Osteoblast (primary cell): ENCODE measurements at regions not wholly inside any gene's neighbourhood (a gene's known extent, or its start where the extent isn't known, plus 50 kb on each side); places are given as distances from the start of the nearest gene placed in this dataset.

Experiments
- DNase-seq: peaks from one replicate; pipeline ENCODE4 v3.0.0; 2011; ENCODE audit warnings: low spot score, mixed read lengths; ENCODE audit not compliant: insufficient read length; ENCODE audit errors: missing footprints
- H2AFZ ChIP-seq: 2 replicates; pipeline ENCODE4 v1.6.0; 2011; ENCODE audit warnings: mild to moderate bottlenecking, low read length
- H3K27ac ChIP-seq: 2 replicates; pipeline ENCODE4 v1.5.1; 2011; ENCODE audit warnings: mild to moderate bottlenecking, low read depth, low read length, moderate library complexity
- H3K27me3 ChIP-seq: 2 replicates; pipeline ENCODE4 v1.6.0; 2012; ENCODE audit warnings: mild to moderate bottlenecking, control low read depth, inconsistent platforms, low read length, moderate library complexity; ENCODE audit not compliant: insufficient read depth
- H3K36me3 ChIP-seq: 2 replicates; pipeline ENCODE4 v1.5.1; 2011; ENCODE audit warnings: mild to moderate bottlenecking, low read length, control low read depth, moderate library complexity; ENCODE audit not compliant: insufficient read depth
- H3K4me1 ChIP-seq: 2 replicates; pipeline ENCODE4 v1.5.1; 2011; ENCODE audit warnings: mild to moderate bottlenecking, low read length, control low read depth, moderate library complexity; ENCODE audit not compliant: insufficient read depth
- H3K4me2 ChIP-seq: 2 replicates; pipeline ENCODE4 v1.6.0; 2011; ENCODE audit warnings: mild to moderate bottlenecking, low read length; ENCODE audit not compliant: insufficient read depth
- H3K4me3 ChIP-seq: fragments of 200-600 bp; sonication (generic); 3 replicates; pipeline ENCODE4 v1.5.1; 2012; ENCODE audit warnings: mild to moderate bottlenecking, low read length, inconsistent platforms; ENCODE audit not compliant: insufficient read depth
- H3K79me2 ChIP-seq: 2 replicates; pipeline ENCODE4 v1.6.0; 2012; ENCODE audit warnings: mild to moderate bottlenecking, low read length, control low read depth, inconsistent platforms; ENCODE audit not compliant: insufficient read depth
- H3K9me3 ChIP-seq: 2 replicates; pipeline ENCODE4 v1.5.1; 2011; ENCODE audit warnings: low read depth, low read length, control low read depth
- H4K20me1 ChIP-seq: 2 replicates; pipeline ENCODE4 v1.6.0; 2012; ENCODE audit warnings: mild to moderate bottlenecking, low read length, control low read depth; ENCODE audit not compliant: insufficient read depth
- TF ChIP-seq, protein P1 (sequence below): IDR thresholded peaks from 2 replicates; pipeline ENCODE4 v1.5.1; 2011; ENCODE audit warnings: mild to moderate bottlenecking, low read depth, low read length, moderate library complexity; ENCODE audit errors: extremely low read depth

DNA sequence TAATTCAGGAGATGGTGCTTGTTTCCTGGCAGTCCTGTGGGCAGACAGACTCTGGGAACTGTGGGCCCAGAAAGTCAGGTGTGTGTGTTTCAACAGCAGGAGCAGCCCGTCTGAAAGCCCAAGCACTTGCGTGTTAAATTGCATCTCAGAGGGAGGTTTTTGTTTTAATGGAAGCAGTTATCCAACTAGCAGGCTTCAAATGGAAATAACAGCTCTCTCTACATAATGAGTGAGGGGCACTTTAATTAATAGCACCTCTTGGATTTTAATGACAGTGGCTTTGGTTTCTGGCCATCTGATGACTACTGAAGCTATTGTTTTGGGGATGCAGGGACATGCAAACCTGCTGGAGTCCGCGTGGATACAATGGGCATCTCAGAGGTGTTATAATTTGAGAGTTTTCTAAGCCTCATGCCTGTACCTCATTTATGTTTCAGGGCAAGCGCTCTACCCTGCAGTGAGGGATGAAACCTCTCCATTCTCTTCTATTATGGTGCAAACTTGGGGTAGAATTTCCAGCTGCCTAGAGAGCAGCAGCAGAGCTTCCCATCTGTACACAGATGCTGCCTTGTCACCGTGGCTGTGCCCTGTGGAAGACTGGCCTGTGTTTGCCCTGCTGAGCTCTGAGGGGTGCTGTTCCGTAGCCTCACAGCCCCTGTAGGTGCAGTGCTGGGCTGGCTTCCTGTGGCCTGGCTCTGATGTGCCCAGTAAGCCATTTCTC, 206.6 kb upstream of the GPR26 start:
- no peak overlapping the region for H3K4me3 ChIP-seq

DNA sequence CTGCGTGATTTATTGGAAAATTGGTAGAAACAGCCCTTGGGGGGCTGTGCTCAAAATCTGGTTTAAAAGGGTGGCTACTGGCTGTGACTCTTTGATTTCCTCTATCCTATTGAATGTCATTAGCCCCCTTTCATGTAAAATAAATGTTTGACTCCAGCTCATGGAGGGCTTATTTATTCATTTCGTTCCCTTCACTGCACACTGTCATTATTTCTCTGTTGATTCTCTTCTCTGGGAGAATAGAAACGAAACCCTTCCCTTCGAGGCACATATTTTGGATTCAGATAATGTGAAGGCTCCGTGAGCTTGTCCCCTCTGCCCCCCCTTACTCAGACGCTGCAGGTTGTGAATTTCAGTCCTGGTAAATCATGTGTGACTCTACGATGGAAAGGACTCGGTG, 203.9 kb upstream of the GPR26 start:
- Histone ChIP-seq H3K27me3 (no peaks in the 10 kb centered on the region), H4K20me1 (no peaks in the 10 kb centered on the region), H3K36me3 (no peaks in the 10 kb centered on the region), H3K79me2 (no peaks in the 10 kb centered on the region), H3K4me3 (no peak overlapping the region), H2AFZ (no peak overlapping the region), H3K4me1 (no peaks in the 10 kb centered on the region), H3K4me2 (no peak overlapping the region), H3K9me3 (peaks cover 2% of the 10 kb centered on the region), H3K27ac (no peak overlapping the region)
- TF ChIP-seq, protein P1, sequence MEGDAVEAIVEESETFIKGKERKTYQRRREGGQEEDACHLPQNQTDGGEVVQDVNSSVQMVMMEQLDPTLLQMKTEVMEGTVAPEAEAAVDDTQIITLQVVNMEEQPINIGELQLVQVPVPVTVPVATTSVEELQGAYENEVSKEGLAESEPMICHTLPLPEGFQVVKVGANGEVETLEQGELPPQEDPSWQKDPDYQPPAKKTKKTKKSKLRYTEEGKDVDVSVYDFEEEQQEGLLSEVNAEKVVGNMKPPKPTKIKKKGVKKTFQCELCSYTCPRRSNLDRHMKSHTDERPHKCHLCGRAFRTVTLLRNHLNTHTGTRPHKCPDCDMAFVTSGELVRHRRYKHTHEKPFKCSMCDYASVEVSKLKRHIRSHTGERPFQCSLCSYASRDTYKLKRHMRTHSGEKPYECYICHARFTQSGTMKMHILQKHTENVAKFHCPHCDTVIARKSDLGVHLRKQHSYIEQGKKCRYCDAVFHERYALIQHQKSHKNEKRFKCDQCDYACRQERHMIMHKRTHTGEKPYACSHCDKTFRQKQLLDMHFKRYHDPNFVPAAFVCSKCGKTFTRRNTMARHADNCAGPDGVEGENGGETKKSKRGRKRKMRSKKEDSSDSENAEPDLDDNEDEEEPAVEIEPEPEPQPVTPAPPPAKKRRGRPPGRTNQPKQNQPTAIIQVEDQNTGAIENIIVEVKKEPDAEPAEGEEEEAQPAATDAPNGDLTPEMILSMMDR: no peak
- DNase-seq: no peak

More for the DNA sequence above, 206.6 kb upstream of the GPR26 start:
- no peaks in the 10 kb centered on the region for H3K79me2 ChIP-seq
- H3K4me2 ChIP-seq: no peak overlapping the region
- no peak for DNase-seq
- TF ChIP-seq, protein P1: no peak
- H3K27ac ChIP-seq: no peak overlapping the region
- H3K27me3 ChIP-seq: no peaks in the 10 kb centered on the region
- no peaks in the 10 kb centered on the region for H3K36me3 ChIP-seq
- H4K20me1 ChIP-seq: no peaks in the 10 kb centered on the region
- H3K4me1 ChIP-seq: no peaks in the 10 kb centered on the region
- no peak overlapping the region for H2AFZ ChIP-seq
- H3K9me3 ChIP-seq: peaks cover 2% of the 10 kb centered on the region

DNA sequence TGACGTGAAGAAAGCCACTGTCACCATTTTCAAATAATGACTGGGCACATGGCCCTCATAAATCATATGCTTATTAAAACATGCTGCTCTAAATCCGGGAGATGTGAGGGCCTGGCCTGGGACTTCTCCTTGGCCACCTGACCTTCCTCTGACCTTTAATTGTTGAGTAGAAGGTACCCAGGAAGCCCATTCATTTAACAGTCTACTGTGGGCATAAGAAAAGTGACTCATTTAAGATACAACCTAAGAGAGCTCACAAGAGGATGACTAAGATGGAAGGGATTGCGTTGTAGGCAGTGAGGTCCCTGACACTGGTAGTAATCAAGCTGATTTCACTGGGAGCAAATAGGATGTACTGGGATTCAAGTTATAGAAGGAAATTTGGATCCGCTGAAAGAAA, 203.4 kb upstream of the GPR26 start:
- TF ChIP-seq, protein P1: no peak
- H3K79me2 ChIP-seq: no peaks in the 10 kb centered on the region
- no peak overlapping the region for H3K27ac ChIP-seq
- H2AFZ ChIP-seq: no peak overlapping the region
- H4K20me1 ChIP-seq: no peaks in the 10 kb centered on the region
- no peak overlapping the region for H3K4me3 ChIP-seq
- no peaks in the 10 kb centered on the region for H3K27me3 ChIP-seq
- no peak for DNase-seq
- H3K36me3 ChIP-seq: no peaks in the 10 kb centered on the region
- H3K9me3 ChIP-seq: peaks cover 2% of the 10 kb centered on the region
- H3K4me2 ChIP-seq: no peak overlapping the region
- no peaks in the 10 kb centered on the region for H3K4me1 ChIP-seq

DNA sequence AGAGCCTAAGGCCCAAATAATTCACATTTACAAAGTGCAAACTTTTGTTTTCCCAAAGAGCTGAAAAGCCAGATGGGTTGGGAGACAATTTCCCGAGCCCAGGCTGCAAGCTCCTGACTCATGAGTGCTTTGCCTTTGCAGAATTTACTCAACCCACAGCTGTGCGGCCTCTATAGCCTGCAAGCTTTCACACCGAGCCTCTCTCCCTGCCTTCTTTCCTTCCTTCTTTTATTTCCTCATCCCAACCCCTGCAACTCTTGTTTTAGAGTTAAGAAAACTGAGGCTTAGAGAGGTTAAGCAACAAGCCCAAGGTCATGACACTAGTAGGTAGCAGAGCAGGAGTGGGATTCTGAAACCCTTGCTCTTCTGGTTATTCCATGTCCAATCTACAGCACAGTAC, 203.0 kb upstream of the GPR26 start:
- Histone ChIP-seq H3K27me3 (no peaks in the 10 kb centered on the region), H3K27ac (no peak overlapping the region), H3K79me2 (no peaks in the 10 kb centered on the region), H3K4me2 (no peak overlapping the region), H3K9me3 (peaks cover 2% of the 10 kb centered on the region), H3K4me3 (no peak overlapping the region), H3K36me3 (no peaks in the 10 kb centered on the region), H2AFZ (no peak overlapping the region), H4K20me1 (no peaks in the 10 kb centered on the region), H3K4me1 (no peaks in the 10 kb centered on the region)
- TF ChIP-seq, protein P1: no peak
- no peak for DNase-seq
